ENCODE measurements at regions not wholly inside any gene's neighbourhood (a gene's known extent, or its start where the extent isn't known, plus 50 kb on each side); places are given as distances from the start of the nearest gene placed in this dataset.

DNA sequence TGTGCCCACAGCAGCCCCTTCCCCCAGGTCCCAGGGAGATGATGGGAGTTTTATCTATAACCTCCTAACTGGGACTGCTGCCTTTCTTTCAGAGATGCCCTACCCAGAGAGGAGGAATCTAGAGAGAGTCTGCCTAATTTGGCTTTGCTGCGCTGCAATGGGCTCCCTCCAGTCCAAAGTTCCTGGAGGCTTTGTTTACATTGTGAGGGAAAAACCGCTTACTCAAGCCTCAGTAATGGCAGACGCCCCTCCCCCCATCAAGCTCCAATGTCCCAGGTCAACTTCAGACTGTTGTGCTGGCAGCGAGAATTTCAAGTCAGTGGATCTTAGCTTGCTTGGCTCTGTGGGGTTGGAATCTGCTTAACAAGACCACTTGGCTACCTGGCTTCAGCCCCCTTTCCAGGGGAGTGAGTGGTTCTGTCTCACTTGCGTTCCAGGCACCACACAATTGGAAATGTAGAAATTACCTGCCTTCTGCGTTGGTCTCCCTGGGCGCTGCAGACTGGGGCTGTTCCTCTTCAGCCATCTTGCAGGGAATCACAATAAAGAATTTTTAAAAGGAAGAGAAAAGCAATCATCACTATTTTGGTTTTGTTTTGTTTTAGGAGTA, 262.5 kb downstream of the FOXG1 start (continued):
- TF ChIP-seq YY1 (IDR thresholded peaks at IDR 0.05; ENCODE audit: borderline replicate concordance in 1 of 3, control insufficient read depth in 1 of 3, extremely low read depth in 1 of 3, insufficient read depth in 3 of 3, insufficient read length in 1 of 3, insufficient replicate concordance in 2 of 3, low read depth in 1 of 3, low read length in 2 of 3), result peak in 1 of 3 experiments; percentile 47
- TF ChIP-seq, protein P1, sequence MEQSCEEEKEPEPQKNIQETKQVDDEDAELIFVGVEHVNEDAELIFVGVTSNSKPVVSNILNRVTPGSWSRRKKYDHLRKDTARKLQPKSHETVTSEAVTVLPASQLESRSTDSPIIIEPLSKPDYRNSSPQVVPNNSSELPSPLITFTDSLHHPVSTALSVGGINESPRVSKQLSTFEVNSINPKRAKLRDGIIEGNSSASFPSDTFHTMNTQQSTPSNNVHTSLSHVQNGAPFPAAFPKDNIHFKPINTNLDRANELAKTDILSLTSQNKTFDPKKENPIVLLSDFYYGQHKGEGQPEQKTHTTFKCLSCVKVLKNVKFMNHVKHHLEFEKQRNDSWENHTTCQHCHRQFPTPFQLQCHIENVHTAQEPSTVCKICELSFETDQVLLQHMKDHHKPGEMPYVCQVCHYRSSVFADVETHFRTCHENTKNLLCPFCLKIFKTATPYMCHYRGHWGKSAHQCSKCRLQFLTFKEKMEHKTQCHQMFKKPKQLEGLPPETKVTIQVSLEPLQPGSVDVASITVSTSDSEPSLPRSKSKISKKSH (CRISPR knock-in tag; IDR thresholded peaks at IDR 0.05), result no peak
- TF ChIP-seq GABPA (tag; conservative IDR thresholded peaks at IDR 0.05; ENCODE audit: low read depth), result no peak
- no peak for TF ChIP-seq SAFB (IDR thresholded peaks at IDR 0.05; ENCODE audit: borderline replicate concordance, low read depth, low read length)

DNA sequence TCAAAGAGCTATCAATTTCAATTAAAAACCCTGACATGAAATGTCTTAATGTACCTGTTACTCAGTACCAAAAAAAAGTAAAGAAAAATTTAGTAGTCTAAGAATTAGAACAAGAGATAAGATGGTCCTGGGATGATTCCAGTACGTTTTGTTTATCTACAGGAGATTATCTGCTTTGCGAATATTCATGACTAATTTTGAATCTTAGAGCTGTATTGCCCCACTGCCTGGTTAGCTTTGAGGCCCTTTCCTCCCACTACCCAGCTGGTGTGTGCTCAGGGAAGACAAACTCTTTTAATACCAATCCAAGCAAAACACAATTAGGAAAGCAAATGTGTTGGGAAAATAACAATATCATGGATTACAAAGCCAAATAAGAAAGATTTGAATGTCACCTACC, 263.5 kb downstream of the FOXG1 start:
- FAIRE-seq (no peak), DNase-seq (ENCODE audit: extremely low read depth in 1 of 4, low spot score in 3 of 4) (no peak), ATAC-seq (no peak)
- Histone ChIP-seq H3K9me3 (replicated peaks; ENCODE audit: control insufficient read depth, insufficient read depth, low read depth, low read length) (no peaks in the 10 kb centered on the region), H3K4me3 (no peak overlapping the region), H3K9ac (ENCODE audit: insufficient read depth in 1 of 2, low read depth in 2 of 2, low read length in 2 of 2) (no peak overlapping the region), H2AFZ (ENCODE audit: low read depth, low read length) (no peak overlapping the region), H3K9me1 (ENCODE audit: control insufficient read depth, insufficient read depth, low read length) (no peaks in the 10 kb centered on the region), H3K27me3 (ENCODE audit: control insufficient read depth in 2 of 2, insufficient read depth in 2 of 2, low read length in 2 of 2) (no peaks in the 10 kb centered on the region), H3K27ac (ENCODE audit: extremely low read depth, low read depth, low read length) (no peak overlapping the region), H3K79me2 (ENCODE audit: control insufficient read depth, insufficient read depth, low read length) (no peaks in the 10 kb centered on the region), H3K36me3 (ENCODE audit: control insufficient read depth, insufficient read depth, low read length) (no peaks in the 10 kb centered on the region), H4K20me1 (replicated peaks; ENCODE audit: control insufficient read depth, insufficient read depth, low read length) (no peaks in the 10 kb centered on the region), H3K4me2 (ENCODE audit: insufficient read depth, low read length) (no peak overlapping the region), H3K4me1 (replicated peaks in 1 of 2; ENCODE audit: control insufficient read depth in 2 of 2, insufficient read depth in 2 of 2, low read length in 2 of 2) (peaks cover 0 to 2% of the 10 kb centered on the region in 2 experiments; a peak in 2 of 5 replicates)
- intact Hi-C loops (cut with micrococcal nuclease) (no loop called here), in situ Hi-C loops (cut with MboI) (no loop called here)
- no TSS peak for BruUV-seq (replicated peaks)
- POLR2A ChIA-PET, result no interaction called here
- TF ChIP-seq ZZZ3 (IDR thresholded peaks at IDR 0.05) (no peak), RNF2 (IDR thresholded peaks at IDR 0.05) (no peak), BDP1 (IDR thresholded peaks at IDR 0.05; ENCODE audit: insufficient read depth, insufficient read length) (no peak), GTF2E2 (tag; IDR thresholded peaks at IDR 0.05) (no peak), ZNF121 (CRISPR knock-in tag; conservative IDR thresholded peaks at IDR 0.05) (no peak), SAP30 (IDR thresholded peaks at IDR 0.05; ENCODE audit: borderline replicate concordance, insufficient read depth, low read depth, low read length, poor library complexity, severe bottlenecking) (no peak), HDAC8 (tag; IDR thresholded peaks at IDR 0.05) (no peak), ZBED1 (IDR thresholded peaks at IDR 0.05) (no peak)
- TF ChIP-seq, protein P2, sequence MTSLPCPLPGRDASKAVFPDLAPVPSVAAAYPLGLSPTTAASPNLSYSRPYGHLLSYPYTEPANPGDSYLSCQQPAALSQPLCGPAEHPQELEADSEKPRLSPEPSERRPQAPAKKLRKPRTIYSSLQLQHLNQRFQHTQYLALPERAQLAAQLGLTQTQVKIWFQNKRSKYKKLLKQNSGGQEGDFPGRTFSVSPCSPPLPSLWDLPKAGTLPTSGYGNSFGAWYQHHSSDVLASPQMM (CRISPR knock-in tag; IDR thresholded peaks at IDR 0.05), result no peak
- WGBS (ENCODE audit: insufficient coverage, low coverage, missing lambda C conversion rate), result 52% methylated on average over 2 of the region's 2 CpGs
- CTCF ChIA-PET (ENCODE audit: low intra/inter-chr PET ratio), result no interaction called here
